ENCODE measurements at regions not wholly inside any gene's neighbourhood (a gene's known extent, or its start where the extent isn't known, plus 50 kb on each side); places are given as distances from the start of the nearest gene placed in this dataset.
"Not testable (repeated sequence)": the region's sequence is repeated elsewhere in the genome, so short reads cannot be mapped to it uniquely, and the experiment has no call there.

GRCh38 chr15:20340931-20341661, 200.5 kb downstream of the GOLGA6L6 start:
- DNase-seq (ENCODE audit: insufficient read length, low spot score) (no peak), FAIRE-seq (no peak)
- TF ChIP-seq CTCF (IDR thresholded peaks at IDR 0.05; ENCODE audit: insufficient read depth, missing control alignments) = no peak

- FAIRE-seq (no peak), DNase-seq (ENCODE audit: insufficient read length, low spot score) (no peak)
These were observed 201.2 kb downstream of the GOLGA6L6 start for GRCh38 chr15:20340331-20340811.

GRCh38 chr15:20339086-20339791, 202.4 kb downstream of the GOLGA6L6 start:
- FAIRE-seq; DNase-seq (ENCODE audit: insufficient read length, low spot score): not testable (repeated sequence)

More at GRCh38 chr15:20340331-20340811, 201.2 kb downstream of the GOLGA6L6 start:
- TF ChIP-seq CTCF (IDR thresholded peaks at IDR 0.05; ENCODE audit: insufficient read depth, missing control alignments) = no peak

GRCh38 chr15:20338671-20339070, 202.9 kb downstream of the GOLGA6L6 start:
- DNase-seq (ENCODE audit: insufficient read length, low spot score); FAIRE-seq: not testable (repeated sequence)

DNA sequence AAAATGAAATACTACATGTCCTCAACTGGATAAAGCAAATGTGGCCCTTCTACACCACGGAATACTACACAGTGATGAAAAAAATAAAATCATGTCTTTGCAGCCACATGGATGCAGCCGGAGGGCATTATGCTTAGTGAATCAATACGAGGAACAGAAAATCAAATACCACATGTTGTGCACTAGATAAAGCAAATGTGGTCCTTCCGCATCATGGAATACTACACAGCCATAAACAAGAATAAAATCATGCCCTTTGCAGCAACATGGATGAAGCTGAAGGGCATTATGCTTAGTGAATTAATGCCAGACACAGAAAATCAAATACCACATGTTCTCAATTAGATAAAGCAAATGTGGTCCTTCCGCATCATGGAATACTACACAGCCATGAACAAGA, 204.4 kb downstream of the GOLGA6L6 start:
- FAIRE-seq; DNase-seq (ENCODE audit: insufficient read length, low spot score): not testable (repeated sequence)

- FAIRE-seq; DNase-seq (ENCODE audit: insufficient read length, low spot score): not testable (repeated sequence)
These were observed 207.1 kb downstream of the GOLGA6L6 start for GRCh38 chr15:20334451-20334850.

DNA sequence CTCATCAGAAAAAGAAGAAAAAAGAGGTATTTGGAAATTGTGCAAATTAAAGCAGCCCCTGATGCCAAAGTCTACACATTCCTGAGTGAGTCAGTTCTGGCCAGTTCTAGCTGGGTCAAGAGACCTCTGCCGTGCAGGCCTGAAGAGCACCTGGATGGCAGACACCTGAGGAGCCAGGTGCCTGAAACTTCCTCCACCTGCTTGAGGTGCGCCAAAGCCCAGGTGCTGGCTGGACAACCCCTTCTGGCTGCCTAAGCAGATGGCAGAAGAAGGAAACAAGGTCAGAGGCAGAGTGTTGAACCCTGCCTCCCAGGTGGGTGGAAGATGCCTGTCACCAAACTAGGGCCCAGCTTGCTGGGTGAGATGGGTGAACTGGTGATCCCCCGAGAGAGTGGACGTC, 215.8 kb downstream of the GOLGA6L6 start:
- not testable (repeated sequence) for FAIRE-seq; DNase-seq (ENCODE audit: insufficient read length, low spot score)

DNA sequence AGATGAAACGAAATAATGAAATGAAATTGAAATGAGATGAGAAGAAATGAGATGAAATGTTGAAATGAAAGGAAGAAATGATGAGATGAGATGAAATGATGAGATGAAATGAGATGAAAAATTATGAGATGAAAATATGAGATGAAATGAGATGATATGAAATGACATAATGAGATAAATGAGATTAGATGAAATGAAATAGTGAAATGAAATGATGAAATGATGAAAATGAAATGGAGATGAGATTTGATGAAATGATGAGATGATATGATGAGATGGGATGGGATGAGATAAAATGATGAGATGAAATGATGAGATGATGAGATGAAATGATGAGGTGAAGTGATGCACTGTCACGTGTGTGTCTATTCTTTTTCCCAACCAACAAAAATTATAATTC, 224.5 kb downstream of the GOLGA6L6 start:
- not testable (repeated sequence) for FAIRE-seq; DNase-seq (ENCODE audit: insufficient read length, low spot score)

GRCh38 chr15:20311014-20311680, 230.5 kb downstream of the GOLGA6L6 start:
- not testable (repeated sequence) for FAIRE-seq; DNase-seq (ENCODE audit: insufficient read length, low spot score)

DNA sequence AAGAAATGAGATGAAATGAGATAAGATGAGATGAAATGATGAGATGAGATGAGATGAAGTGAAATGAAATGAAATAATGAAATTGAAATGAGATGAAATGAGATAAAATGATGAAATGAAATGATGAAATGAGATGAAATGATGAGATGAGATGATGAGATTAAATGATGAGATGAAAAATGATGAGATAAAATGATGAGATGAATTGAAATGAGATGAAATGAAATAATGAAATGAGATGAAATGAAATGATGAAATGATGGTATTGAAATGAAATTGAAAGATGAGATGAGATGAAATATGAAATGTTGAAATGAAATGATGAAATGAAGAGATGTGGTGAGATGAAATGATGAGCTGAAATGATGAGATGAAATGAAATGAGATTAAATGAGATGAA, 231.0 kb downstream of the GOLGA6L6 start:
- no peak for TF ChIP-seq CTCF (IDR thresholded peaks at IDR 0.05; ENCODE audit: insufficient read depth, missing control alignments)
- no peak for DNase-seq (ENCODE audit: insufficient read length, low spot score)
- no peak for FAIRE-seq

DNA sequence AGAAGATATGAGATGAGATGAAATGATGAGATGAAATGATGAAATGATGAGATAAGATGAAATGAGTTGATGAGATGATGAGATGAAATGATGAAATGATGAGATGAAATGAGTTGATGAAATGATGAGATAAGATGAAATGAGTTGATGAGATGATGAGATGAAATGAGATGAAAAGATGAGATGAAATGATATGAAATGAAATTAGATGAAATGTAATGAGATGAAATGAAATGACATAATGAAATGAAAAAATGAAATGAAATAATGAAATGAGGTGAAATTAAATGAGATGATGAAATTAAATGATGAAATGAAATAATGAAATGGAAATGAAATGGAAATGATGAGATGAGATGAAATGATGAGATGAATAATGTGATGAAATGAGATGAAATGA, 231.6 kb downstream of the GOLGA6L6 start:
- DNase-seq (ENCODE audit: insufficient read length, low spot score); FAIRE-seq: not testable (repeated sequence)

GRCh38 chr15:20309395-20309794, 232.2 kb downstream of the GOLGA6L6 start:
- not testable (repeated sequence) for DNase-seq (ENCODE audit: insufficient read length, low spot score); FAIRE-seq

- not testable (repeated sequence) for FAIRE-seq
These were observed 233.4 kb downstream of the GOLGA6L6 start for GRCh38 chr15:20308027-20308690.

GRCh38 chr15:20307137-20307536, 234.5 kb downstream of the GOLGA6L6 start:
- not testable (repeated sequence) for DNase-seq (ENCODE audit: insufficient read length, low spot score); FAIRE-seq

More at GRCh38 chr15:20308027-20308690, 233.4 kb downstream of the GOLGA6L6 start:
- not testable (repeated sequence) for DNase-seq (ENCODE audit: insufficient read length, low spot score)

GRCh38 chr15:20306497-20307106, 235.0 kb downstream of the GOLGA6L6 start:
- DNase-seq (ENCODE audit: insufficient read length, low spot score); FAIRE-seq: not testable (repeated sequence)
